ENCODE measurements at regions not wholly inside any gene's neighbourhood (a gene's known extent, or its start where the extent isn't known, plus 50 kb on each side); places are given as distances from the start of the nearest gene placed in this dataset.

- H3K36me3 ChIP-seq (ENCODE audit: insufficient read depth), result no peaks in the 10 kb centered on the region; the same call in 1 of the 2 replicates
- no peaks in the 10 kb centered on the region for H3K27me3 ChIP-seq (ENCODE audit: insufficient read depth)
- H3K27ac ChIP-seq (ENCODE audit: low read depth), result no peak overlapping the region
- H3K4me3 Mint-ChIP-seq, result no peak overlapping the region
- H3K36me3 Mint-ChIP-seq (ENCODE audit: low read depth), result peaks cover 6% of the 10 kb centered on the region; the same call in 1 of the 3 replicates
- no peaks in the 10 kb centered on the region for H3K79me2 ChIP-seq (replicated peaks; ENCODE audit: insufficient read depth)
- no peaks in the 10 kb centered on the region for H4K20me1 ChIP-seq (replicated peaks; ENCODE audit: insufficient read depth)
- TF ChIP-seq EZH2 (IDR thresholded peaks at IDR 0.05; ENCODE audit: low read depth, unreplicated experiment) (no peak), ZNF114 (CRISPR knock-in tag; IDR thresholded peaks at IDR 0.05) (no peak), CREB1 (CRISPR knock-in tag; IDR thresholded peaks at IDR 0.05; ENCODE audit: low read depth) (no peak), CTCF (conservative IDR thresholded peaks at IDR 0.05; ENCODE audit: low read depth in 2 of 2) (no peak), ZNF462 (CRISPR knock-in tag; IDR thresholded peaks at IDR 0.05) (no peak), EZH2phosphoT487 (IDR thresholded peaks at IDR 0.05; ENCODE audit: unreplicated experiment) (no peak), ETS1 (IDR thresholded peaks at IDR 0.05) (no peak), REST (IDR thresholded peaks at IDR 0.05; ENCODE audit: unreplicated experiment) (no peak), ZNF331 (CRISPR knock-in tag; IDR thresholded peaks at IDR 0.05; ENCODE audit: low read depth) (no peak), POLR2AphosphoS5 (IDR thresholded peaks at IDR 0.05; ENCODE audit: low read depth) (no peak), STAT1 (IDR thresholded peaks at IDR 0.05; ENCODE audit: unreplicated experiment) (no peak), JUNB (IDR thresholded peaks at IDR 0.05; ENCODE audit: unreplicated experiment) (no peak), NANOG (IDR thresholded peaks at IDR 0.05; ENCODE audit: borderline replicate concordance) (no peak)
- peak; percentile 32; the same call in 2 of the 3 replicates for ATAC-seq
- no peak overlapping the region for H3K4me3 ChIP-seq
- no peaks in the 10 kb centered on the region for H3K27me3 Mint-ChIP-seq (ENCODE audit: insufficient read depth, low read depth, poor library complexity)
- no peak overlapping the region for H3K4me2 ChIP-seq
- no peaks in the 10 kb centered on the region for H3K4me1 Mint-ChIP-seq
- peak overlapping the region; percentile 2; the same call in 1 of the 2 replicates for H2AFZ ChIP-seq
- H3K9me3 Mint-ChIP-seq, result peaks cover 16% of the 10 kb centered on the region
- peaks cover 17% of the 10 kb centered on the region for H3K9me2 ChIP-seq (ENCODE audit: insufficient read depth)
- H3K4me1 ChIP-seq (ENCODE audit: insufficient read depth), result peaks cover 5% of the 10 kb centered on the region; the same call in 1 of the 2 replicates
- no peak overlapping the region for H3K27ac Mint-ChIP-seq
- no peaks in the 10 kb centered on the region for H3F3A ChIP-seq (replicated peaks; ENCODE audit: low read depth)
- DNase-seq (ENCODE audit: low spot score), result peak; percentile 48
Measured at GRCh38 chr4:63218856-63219255, 1190.4 kb downstream of the TECRL start.
